Loucy (cell line): ENCODE measurements at regions not wholly inside any gene's neighbourhood (a gene's known extent, or its start where the extent isn't known, plus 50 kb on each side); places are given as distances from the start of the nearest gene placed in this dataset.

Source experiments
- H2AFZ ChIP-seq: fragments of 200-600 bp; sonication (generic); 2 replicates; pipeline ENCODE4 v1.6.0; 2016; ENCODE audit warnings: antibody characterized with exemption, mild to moderate bottlenecking, low read length, moderate library complexity
- H3F3A ChIP-seq: fragments of 200-600 bp; 2 replicates; pipeline ENCODE4 v1.6.0; 2016; ENCODE audit warnings: antibody characterized with exemption, low read depth, mild to moderate bottlenecking
- H3K27me3 ChIP-seq: fragments of 200-600 bp; sonication (generic); 2 replicates; pipeline ENCODE4 v1.6.1; 2014; ENCODE audit warnings: low read length, mild to moderate bottlenecking; ENCODE audit not compliant: insufficient read depth, poor library complexity, severe bottlenecking
- H3K36me3 ChIP-seq: fragments of 200-600 bp; sonication (generic); 2 replicates; pipeline ENCODE4 v1.6.1; 2016; ENCODE audit warnings: low read length; ENCODE audit not compliant: insufficient read depth
- H3K4me1 ChIP-seq: fragments of 200-600 bp; sonication (generic); 2 replicates; pipeline ENCODE4 v1.5.1; 2014; ENCODE audit warnings: low read length, mild to moderate bottlenecking; ENCODE audit not compliant: insufficient read depth, poor library complexity, severe bottlenecking
- H3K4me2 ChIP-seq: fragments of 200-600 bp; sonication (generic); 2 replicates; pipeline ENCODE4 v1.6.0; 2014; ENCODE audit warnings: antibody characterized with exemption, low read length, low read depth, mild to moderate bottlenecking; ENCODE audit not compliant: poor library complexity, severe bottlenecking
- H3K4me3 ChIP-seq: fragments of 200-600 bp; sonication (generic); 2 replicates; pipeline ENCODE4 v1.5.1; 2014; ENCODE audit warnings: low read length, mild to moderate bottlenecking, mixed read lengths; ENCODE audit not compliant: poor library complexity, severe bottlenecking
- H3K79me2 ChIP-seq: fragments of 200-600 bp; sonication (generic); 2 replicates; pipeline ENCODE4 v1.6.1; 2014; ENCODE audit warnings: low read length; ENCODE audit not compliant: insufficient read depth
- H3K9ac ChIP-seq: fragments of 200-600 bp; sonication (generic); 2 replicates; pipeline ENCODE4 v1.6.0; 2014; ENCODE audit warnings: mild to moderate bottlenecking, low read depth, low read length, moderate library complexity; ENCODE audit not compliant: poor library complexity, severe bottlenecking
- H3K9me2 ChIP-seq: fragments of 200-600 bp; sonication (generic); replicated peaks from 2 replicates; pipeline ENCODE4 v1.6.1; 2016; ENCODE audit warnings: low read depth, low read length, mixed read lengths
- H3K9me3 ChIP-seq: fragments of 200-600 bp; sonication (generic); 2 replicates; pipeline ENCODE4 v1.6.1; 2014; ENCODE audit warnings: mild to moderate bottlenecking, antibody characterized with exemption, low read length, low read depth; ENCODE audit not compliant: insufficient read depth
- H4K20me1 ChIP-seq: fragments of 200-600 bp; sonication (generic); 2 replicates; pipeline ENCODE4 v1.6.0; 2014; ENCODE audit warnings: antibody characterized with exemption, low read length, mild to moderate bottlenecking; ENCODE audit not compliant: insufficient read depth, poor library complexity, severe bottlenecking
- EZH2phosphoT487 ChIP-seq: fragments of 200-600 bp; IDR thresholded peaks from 2 replicates; pipeline ENCODE4 v1.6.1; 2018; ENCODE audit warnings: antibody characterized with exemption, mild to moderate bottlenecking, moderate library complexity, borderline replicate concordance
- TF ChIP-seq, protein P1 (sequence below): fragments of 200-600 bp; sonication (generic); conservative IDR thresholded peaks from 2 replicates; pipeline ENCODE4 v1.5.1; 2014; ENCODE audit warnings: mild to moderate bottlenecking, antibody characterized with exemption, low read length

DNA sequence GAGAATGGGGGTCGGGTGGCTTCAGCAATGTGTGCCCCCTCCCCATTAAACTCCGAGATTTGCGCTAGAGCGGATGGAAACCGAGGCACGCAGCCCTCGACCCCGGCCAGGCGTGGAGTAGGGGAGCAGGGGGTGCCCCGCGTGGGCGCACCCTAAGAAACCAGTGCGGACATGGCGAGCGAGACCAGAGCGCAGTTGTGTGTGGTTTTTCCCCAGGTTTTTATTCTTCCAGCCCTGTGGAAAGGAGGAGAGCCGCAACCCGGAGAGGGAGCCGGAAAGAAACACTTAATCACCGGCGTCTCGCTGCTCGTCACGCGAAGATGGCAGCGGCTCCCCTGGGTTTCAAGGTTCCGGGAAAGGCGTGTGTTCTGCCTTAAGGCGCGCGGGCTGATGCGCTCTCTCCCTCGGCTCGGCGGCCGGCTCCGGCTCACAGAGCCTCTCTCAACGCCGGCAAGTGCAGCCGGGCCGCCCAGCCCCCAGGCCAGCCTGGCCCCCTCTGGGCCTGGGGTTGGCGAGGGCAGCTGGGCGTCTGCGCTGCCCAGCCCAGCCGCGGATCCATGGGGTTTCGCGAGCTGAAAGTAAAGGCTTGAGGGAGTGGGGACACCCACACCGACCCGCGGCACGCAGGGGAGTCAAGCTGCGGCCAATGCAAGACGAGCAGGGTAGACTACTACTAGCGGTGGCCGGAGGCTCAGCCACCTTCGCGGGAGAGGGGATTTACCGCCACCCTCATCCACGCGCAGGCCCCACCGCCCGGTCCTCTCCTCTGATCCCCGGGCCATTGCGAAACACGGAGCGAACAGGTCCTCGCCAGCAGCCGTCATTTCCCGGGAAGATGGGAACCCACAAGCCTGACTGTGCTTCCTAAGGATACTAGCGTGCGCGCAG is 74.0 kb upstream of the BCOR start:
- H3K9me3 ChIP-seq = no peaks in the 10 kb centered on the region
- no peaks in the 10 kb centered on the region for H3K9me2 ChIP-seq
- no peaks in the 10 kb centered on the region for H3K36me3 ChIP-seq
- peak overlapping the region; percentile 96 for H3K4me2 ChIP-seq
- TF ChIP-seq EZH2phosphoT487 = no peak
- TF ChIP-seq, protein P1, sequence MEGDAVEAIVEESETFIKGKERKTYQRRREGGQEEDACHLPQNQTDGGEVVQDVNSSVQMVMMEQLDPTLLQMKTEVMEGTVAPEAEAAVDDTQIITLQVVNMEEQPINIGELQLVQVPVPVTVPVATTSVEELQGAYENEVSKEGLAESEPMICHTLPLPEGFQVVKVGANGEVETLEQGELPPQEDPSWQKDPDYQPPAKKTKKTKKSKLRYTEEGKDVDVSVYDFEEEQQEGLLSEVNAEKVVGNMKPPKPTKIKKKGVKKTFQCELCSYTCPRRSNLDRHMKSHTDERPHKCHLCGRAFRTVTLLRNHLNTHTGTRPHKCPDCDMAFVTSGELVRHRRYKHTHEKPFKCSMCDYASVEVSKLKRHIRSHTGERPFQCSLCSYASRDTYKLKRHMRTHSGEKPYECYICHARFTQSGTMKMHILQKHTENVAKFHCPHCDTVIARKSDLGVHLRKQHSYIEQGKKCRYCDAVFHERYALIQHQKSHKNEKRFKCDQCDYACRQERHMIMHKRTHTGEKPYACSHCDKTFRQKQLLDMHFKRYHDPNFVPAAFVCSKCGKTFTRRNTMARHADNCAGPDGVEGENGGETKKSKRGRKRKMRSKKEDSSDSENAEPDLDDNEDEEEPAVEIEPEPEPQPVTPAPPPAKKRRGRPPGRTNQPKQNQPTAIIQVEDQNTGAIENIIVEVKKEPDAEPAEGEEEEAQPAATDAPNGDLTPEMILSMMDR = no peak
- H2AFZ ChIP-seq = no peak overlapping the region
- peak overlapping the region; percentile 100 for H3K9ac ChIP-seq
- H3K4me3 ChIP-seq = peak overlapping the region; percentile 90
- no peaks in the 10 kb centered on the region for H3K27me3 ChIP-seq
- H3K4me1 ChIP-seq = peaks cover 36% of the 10 kb centered on the region
- no peaks in the 10 kb centered on the region for H3F3A ChIP-seq
- H3K79me2 ChIP-seq = peaks cover 62% of the 10 kb centered on the region
- no peaks in the 10 kb centered on the region for H4K20me1 ChIP-seq

DNA sequence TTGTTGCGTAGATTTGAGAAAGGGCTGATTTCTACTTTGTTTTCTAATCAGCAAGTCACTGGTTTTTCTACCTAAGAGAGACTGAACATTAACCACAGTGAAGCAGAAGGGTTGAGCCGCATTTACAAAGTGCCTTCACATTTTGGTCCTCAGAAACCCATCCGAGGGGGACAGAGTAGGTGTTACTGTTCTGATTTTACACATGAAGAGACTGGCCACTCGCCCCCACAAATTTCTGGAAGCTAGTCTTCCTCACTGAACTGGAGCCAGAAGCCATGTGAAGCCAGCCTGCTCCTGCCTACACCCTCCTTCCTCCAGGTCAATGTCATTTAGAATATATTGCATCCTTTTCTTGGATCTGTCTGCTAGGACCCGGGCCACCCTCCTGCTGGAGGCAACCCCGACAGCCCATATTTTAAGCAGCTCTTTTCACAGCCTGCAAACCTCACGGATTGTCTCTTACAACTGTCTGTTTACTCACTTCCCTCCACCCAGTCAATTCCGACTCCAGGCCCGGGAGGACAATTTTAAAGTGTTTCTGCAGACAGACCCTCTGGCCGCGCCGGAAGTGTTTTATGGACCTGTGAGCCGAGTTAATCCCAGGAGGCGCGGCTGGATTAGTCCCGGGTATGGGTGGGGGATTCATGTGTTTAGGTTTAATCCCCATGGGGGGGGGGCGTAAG is 73.2 kb upstream of the BCOR start:
- peak overlapping the region; percentile 90 for H3K4me3 ChIP-seq
- H3K27me3 ChIP-seq = no peaks in the 10 kb centered on the region
- H3K36me3 ChIP-seq = no peaks in the 10 kb centered on the region
- peaks cover 66% of the 10 kb centered on the region for H3K79me2 ChIP-seq
- peaks cover 43% of the 10 kb centered on the region for H3K4me1 ChIP-seq
- H3K9ac ChIP-seq = peak overlapping the region; percentile 100
- no peak for TF ChIP-seq EZH2phosphoT487
- TF ChIP-seq, protein P1 = no peak
- no peaks in the 10 kb centered on the region for H3F3A ChIP-seq
- H3K9me2 ChIP-seq = no peaks in the 10 kb centered on the region
- no peaks in the 10 kb centered on the region for H3K9me3 ChIP-seq
- H4K20me1 ChIP-seq = no peaks in the 10 kb centered on the region
- peak overlapping the region; percentile 96 for H3K4me2 ChIP-seq
- H2AFZ ChIP-seq = no peak overlapping the region

DNA sequence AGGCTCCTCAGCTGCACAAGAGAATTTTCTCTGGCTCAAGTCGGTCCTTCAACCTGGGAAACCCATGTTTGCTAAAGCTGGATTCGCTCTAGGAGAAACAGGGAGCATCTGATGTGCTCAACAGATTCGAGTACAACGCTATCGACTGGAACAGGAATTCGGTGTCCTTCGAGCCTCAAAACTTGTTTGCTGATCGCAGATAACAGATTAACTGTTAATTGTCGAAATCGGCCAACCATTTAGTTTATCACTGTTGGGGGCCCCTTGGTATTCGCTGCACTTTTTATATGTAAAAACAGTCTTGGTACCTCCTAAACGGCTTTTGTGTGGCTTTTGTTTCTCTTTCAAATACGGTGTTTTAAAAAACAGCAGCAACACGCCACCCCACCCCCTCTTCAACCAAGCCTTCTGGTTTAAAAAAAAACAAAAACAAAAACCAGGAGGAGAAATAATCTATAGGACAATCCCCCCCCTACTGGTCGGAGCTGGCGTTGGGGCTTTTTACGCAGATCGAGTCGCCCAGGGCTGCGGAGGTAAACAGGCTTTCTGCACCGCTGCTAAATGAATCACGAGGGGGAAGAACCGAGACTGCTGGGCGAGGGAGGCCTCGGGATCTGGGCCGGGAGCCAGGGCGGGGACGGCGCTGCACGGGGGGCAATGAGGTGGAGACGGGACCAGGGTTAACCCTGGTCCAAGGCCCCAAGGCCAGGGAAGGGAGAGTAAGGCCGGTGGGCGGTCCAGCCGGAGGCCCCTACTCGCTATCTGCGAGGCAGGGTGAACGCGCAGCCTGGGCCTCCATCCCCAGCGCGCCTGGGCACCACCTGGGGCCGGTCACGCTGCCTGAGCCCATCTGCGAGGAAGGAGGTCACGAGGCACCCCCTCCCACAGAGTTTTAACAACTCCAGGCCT is 71.7 kb upstream of the BCOR start:
- Histone ChIP-seq H3K36me3 (no peaks in the 10 kb centered on the region), H3K4me1 (peaks cover 51% of the 10 kb centered on the region), H4K20me1 (no peaks in the 10 kb centered on the region), H3K27me3 (no peaks in the 10 kb centered on the region), H3K9me2 (no peaks in the 10 kb centered on the region), H3K4me3 (peak overlapping the region; percentile 90), H3K4me2 (peak overlapping the region; percentile 96), H3K9ac (peak overlapping the region; percentile 100), H3K79me2 (peaks cover 78% of the 10 kb centered on the region), H2AFZ (no peak overlapping the region), H3F3A (no peaks in the 10 kb centered on the region), H3K9me3 (no peaks in the 10 kb centered on the region)
- TF ChIP-seq, protein P1 = peak; percentile 55
- TF ChIP-seq EZH2phosphoT487 = no peak
